Left colon (tissue), 2 donors: ENCODE measurements at regions not wholly inside any gene's neighbourhood (a gene's known extent, or its start where the extent isn't known, plus 50 kb on each side); places are given as distances from the start of the nearest gene placed in this dataset.

Experiments
- ATAC-seq: fragments of 200-7000 bp; cut with Tn5 transposase; one replicate; pipeline ENCODE4 v1.9.1; 2020; ENCODE audit warnings: mild to moderate bottlenecking, moderate library complexity
- DNase-seq, 2 donors: peaks; one replicate each; pipeline ENCODE4 v3.0.0-alpha.2; 2020
- intact Hi-C, 2 donors: fragments of 100-400 bp; cut with DNase I in 1 of 2; cut with micrococcal nuclease in 1 of 2; formaldehyde crosslinking; loops; one replicate each; pipeline versions ENCODE4 v1.11.2 to v1.14.0; 2022; cut with DNase I, micrococcal nuclease
- donor health status: DM: no; HTN: no; CAD: no.
- donor health status: DM: yes; HTN: yes; CAD: no.

GRCh38 chr1:182121787-182122186 is 60.3 kb upstream of the ZNF648 start:
- intact Hi-C loops: no loop called here
- ATAC-seq (peak; percentile 36), DNase-seq (no peak)

DNA sequence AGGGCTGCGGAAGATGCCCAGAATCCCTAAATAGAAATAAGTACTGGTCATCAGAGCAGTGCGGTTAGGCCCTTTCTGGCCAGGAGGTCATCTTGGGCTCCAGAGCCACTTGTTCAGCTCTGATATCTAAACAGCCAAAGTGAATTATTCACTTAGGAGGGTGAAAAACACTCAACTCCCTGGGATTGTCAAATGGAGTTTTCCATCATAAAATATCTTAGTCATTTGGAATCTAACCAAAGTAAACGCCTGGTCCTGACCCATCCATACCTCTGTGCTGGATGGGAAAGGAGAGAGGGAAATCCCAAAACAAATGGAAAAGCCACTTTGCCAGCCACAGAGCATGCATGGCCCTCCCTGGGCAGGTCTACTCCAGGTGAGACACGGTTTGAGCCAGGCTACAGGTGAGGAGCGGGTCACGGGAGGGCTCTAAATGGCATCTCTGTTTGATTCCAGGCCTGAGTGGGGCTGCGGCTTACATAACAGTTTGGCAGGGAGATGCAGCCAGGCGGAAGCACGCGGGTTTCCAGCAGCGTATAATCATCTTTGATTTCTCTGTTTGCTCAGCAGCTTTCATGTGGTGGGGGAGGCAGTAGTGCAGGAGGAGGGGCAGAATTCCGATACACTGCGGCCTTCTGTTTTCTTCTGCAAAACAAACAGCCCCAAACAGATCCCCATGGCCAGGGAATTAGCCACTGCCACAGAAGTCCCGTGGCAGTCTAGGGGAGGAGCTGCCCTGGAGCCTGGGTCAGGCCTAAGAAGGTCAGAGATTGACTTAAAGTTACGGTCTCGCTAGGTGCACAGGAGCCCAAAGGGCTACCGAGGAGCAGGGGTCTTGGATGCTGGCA is 59.1 kb upstream of the ZNF648 start:
- intact Hi-C loops: no loop called here
- DNase-seq: peak; percentile 35 to 62
- peak; percentile 90 for ATAC-seq

DNA sequence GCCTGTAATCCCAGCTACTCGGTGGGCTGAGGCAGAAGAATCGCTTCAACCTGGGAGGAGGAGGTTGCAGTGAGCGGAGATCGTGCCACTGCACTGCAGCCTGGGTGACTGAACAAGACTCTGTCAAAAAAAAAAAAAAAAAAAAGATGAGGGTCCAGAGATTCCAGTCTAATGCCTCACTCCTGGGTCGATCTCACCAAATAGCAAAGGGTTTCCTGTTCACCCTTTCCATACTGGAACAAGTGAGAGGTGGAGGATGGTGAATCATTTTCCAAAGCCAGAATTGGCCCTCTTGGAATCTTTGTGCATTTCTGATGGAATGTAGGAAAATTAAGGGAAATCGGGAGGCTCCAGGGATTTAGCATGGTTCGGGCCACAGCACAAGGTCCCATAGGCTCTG is 58.1 kb upstream of the ZNF648 start:
- DNase-seq (no peak), ATAC-seq (no peak)
- intact Hi-C loops: no loop called here

DNA sequence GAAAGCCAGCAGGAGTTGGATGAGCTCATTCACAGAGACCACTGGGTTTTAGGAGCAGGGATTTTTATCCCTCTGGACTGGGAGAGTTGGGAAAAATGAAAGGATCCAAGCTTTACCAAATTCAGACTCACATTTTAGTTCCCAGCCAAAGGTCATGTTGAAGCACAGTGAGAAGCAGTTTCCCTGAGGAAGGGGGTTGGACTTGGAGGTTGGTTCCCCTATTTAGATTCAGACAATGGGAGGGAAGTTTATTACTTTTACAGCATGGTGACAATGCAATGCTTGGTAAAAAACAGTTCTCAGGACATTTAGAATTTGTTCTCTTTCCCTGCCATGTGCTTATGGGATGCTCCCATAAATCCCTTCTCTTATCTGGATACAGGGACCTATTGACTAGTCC is 57.3 kb upstream of the ZNF648 start:
- intact Hi-C loops: no loop called here
- ATAC-seq (no peak), DNase-seq (no peak)

GRCh38 chr1:182114627-182115023 is 53.1 kb upstream of the ZNF648 start:
- ATAC-seq (no peak), DNase-seq (no peak)
- intact Hi-C loops: no loop called here

DNA sequence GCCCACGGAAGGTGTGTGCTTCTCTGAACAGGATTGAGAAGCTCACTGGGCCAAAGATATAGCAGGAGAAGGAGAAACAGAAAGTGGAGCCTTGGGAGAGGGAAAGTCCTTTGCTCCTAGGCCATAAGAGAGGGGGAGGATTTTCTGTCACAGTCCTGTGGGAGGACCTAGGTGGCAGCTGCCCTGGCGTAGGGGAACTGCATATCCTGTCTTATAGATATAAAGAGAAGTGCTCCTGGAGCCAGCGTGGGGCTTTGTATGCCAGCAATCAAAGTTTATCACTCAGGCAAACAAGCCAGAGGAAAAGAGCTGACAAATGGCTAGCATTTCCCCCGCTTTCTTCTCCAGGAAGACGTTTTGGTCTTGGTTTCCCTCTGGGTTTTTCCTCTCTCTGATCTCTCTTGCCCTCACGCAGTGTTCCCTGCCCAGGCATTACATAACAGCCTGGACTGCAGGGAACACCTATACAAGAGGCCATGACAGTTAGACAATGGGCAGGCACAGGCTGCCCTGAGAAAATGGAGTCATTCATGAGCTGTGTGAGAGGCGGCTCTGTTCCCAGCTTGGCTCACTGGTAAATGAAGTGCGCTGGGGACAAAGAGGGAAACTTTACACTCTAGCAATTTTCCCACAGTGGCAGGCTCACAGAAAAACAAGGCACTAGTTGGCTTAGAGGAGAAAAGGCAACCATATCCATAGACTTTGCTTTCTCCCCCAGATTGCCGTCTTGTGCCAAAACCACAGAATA is 52.5 kb upstream of the ZNF648 start:
- peak; percentile 53 for ATAC-seq
- DNase-seq: no peak
- intact Hi-C loops: no loop called here

DNA sequence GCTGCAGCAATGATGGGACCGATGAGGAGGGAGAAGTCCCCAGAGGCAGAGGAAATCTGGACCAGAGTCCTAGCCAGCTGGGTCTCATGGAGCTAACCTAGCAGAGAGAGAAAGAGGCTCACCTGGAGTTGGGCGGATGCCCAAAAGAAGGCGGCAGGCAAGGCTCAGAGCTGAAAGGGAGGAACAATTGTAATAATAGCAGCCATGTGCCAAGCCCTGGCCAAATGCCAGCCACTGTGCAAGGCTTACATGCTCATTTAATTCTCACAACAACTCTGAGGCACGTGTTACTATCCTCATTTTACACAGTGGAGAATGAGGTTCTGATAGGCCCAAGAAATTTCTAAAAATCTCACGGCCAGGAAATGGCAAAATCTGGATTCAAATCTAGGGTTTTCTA is 50.0 kb upstream of the ZNF648 start:
- DNase-seq (peak in 1 of 2 donors; percentile 48), ATAC-seq (peak; percentile 35)
- intact Hi-C loops: no loop called here
